H1 (cell line): ENCODE measurements at regions not wholly inside any gene's neighbourhood (a gene's known extent, or its start where the extent isn't known, plus 50 kb on each side); places are given as distances from the start of the nearest gene placed in this dataset.

Source experiments
- CTCF ChIA-PET: fragments of 300-600 bp; sonication (Branson Sonifier 250); formaldehyde crosslinking; loops from one replicate; lab custom pipeline; 2021; ENCODE audit not compliant: partially characterized antibody; lab: Charles Lee
- POLR2A ChIA-PET: fragments of 300-600 bp; sonication (Branson Sonifier 250); formaldehyde crosslinking; loops from one replicate; lab custom pipeline; 2021; ENCODE audit warnings: inconsistent platforms; ENCODE audit not compliant: partially characterized antibody; lab: Charles Lee
- DNase-seq, 2 experiments: peaks; one replicate each; pipeline versions ENCODE4 v3.0.0 to v3.0.0-alpha.2; 2010 to 2022; ENCODE audit warnings: low spot score in 2 of 2, low read depth in 1 of 2, mixed read lengths in 1 of 2
- FAIRE-seq: peaks from 2 replicates; lab custom pipeline; 2011; peaks lifted over from hg19 to GRCh38; lab: Jason Lieb, UNC
- H2AFZ ChIP-seq: 2 replicates; pipeline ENCODE4 v1.8.1; 2012; ENCODE audit warnings: low read length, inconsistent platforms
- H2AK5ac ChIP-seq: 2 replicates; pipeline ENCODE4 v1.6.1; 2013; ENCODE audit warnings: low read depth, low read length
- H2BK120ac ChIP-seq: replicated peaks from 2 replicates; pipeline ENCODE3; 2013; ENCODE audit warnings: low read depth, low read length, inconsistent platforms
- H2BK12ac ChIP-seq: 2 replicates; pipeline ENCODE4 v1.6.1; 2013; ENCODE audit warnings: low read depth, low read length
- H2BK15ac ChIP-seq: 2 replicates; pipeline ENCODE4 v1.6.1; 2013; ENCODE audit warnings: low read length
- H2BK20ac ChIP-seq: 2 replicates; pipeline ENCODE4 v1.6.1; 2013; ENCODE audit warnings: low read length
- H2BK5ac ChIP-seq: 2 replicates; pipeline ENCODE4 v1.6.1; 2013; ENCODE audit warnings: low read depth, low read length
- H3K14ac ChIP-seq: 2 replicates; pipeline ENCODE4 v1.6.1; 2013; ENCODE audit warnings: inconsistent platforms; ENCODE audit not compliant: insufficient read length
- H3K18ac ChIP-seq: 2 replicates; pipeline ENCODE4 v1.6.1; 2013; ENCODE audit warnings: low read length; ENCODE audit errors: extremely low read depth
- H3K23ac ChIP-seq: 2 replicates; pipeline ENCODE4 v1.6.1; 2013; ENCODE audit warnings: inconsistent platforms; ENCODE audit not compliant: insufficient read length
- H3K23me2 ChIP-seq: 2 replicates; pipeline ENCODE4 v1.6.1; 2013; ENCODE audit warnings: low read depth, low read length
- H3K27ac ChIP-seq: 2 replicates; pipeline ENCODE4 v1.6.1; 2011; ENCODE audit warnings: low read depth, low read length, inconsistent platforms
- H3K27me3 ChIP-seq, 4 experiments: replicated peaks in 1 of 4; 1 replicate in 1 of 4; 2 replicates in 3 of 4; pipeline versions ENCODE4 v1.6.1 to v1.8.1; 2011 to 2013; ENCODE audit warnings: low read length in 3 of 4, mild to moderate bottlenecking in 3 of 4, inconsistent platforms in 2 of 4, mixed read lengths in 2 of 4, moderate library complexity in 1 of 4; ENCODE audit not compliant: control insufficient read depth in 3 of 4, insufficient read depth in 3 of 4; ENCODE audit errors: extremely low read depth in 1 of 4
- H3K36me3 ChIP-seq, 4 experiments: 2 replicates each; pipeline versions ENCODE4 v1.6.1 to v1.8.1; 2011 to 2013; ENCODE audit warnings: mild to moderate bottlenecking in 4 of 4, low read length in 3 of 4, moderate library complexity in 2 of 4, control low read depth in 1 of 4, inconsistent platforms in 1 of 4; ENCODE audit not compliant: insufficient read depth in 4 of 4, control insufficient read depth in 2 of 4
- H3K4ac ChIP-seq: replicated peaks from 2 replicates; pipeline ENCODE3; 2013; ENCODE audit warnings: low read length, low read depth, mixed read lengths, inconsistent platforms; ENCODE audit not compliant: insufficient read length
- H3K4me1 ChIP-seq, 4 experiments: replicated peaks in 1 of 4; 1 replicate in 1 of 4; 2 replicates in 3 of 4; pipeline versions ENCODE4 v1.6.1 to v1.8.1; 2011 to 2013; ENCODE audit warnings: low read length in 3 of 4, inconsistent platforms in 2 of 4, mixed read lengths in 1 of 4; ENCODE audit not compliant: insufficient read depth in 4 of 4, control insufficient read depth in 3 of 4
- H3K4me2 ChIP-seq, 2 experiments: 2 replicates each; pipeline versions ENCODE4 v1.6.1 to v1.8.1; 2011 to 2013; ENCODE audit warnings: low read depth in 2 of 2, low read length in 2 of 2, control low read depth in 1 of 2, inconsistent platforms in 1 of 2, mild to moderate bottlenecking in 1 of 2; ENCODE audit not compliant: insufficient read depth in 1 of 2
- H3K4me3 ChIP-seq, 4 experiments: fragments of 200-600, 300-600 bp in 1 of 4; sonication (generic), shearing (Covaris generic), sonication (Bioruptor Twin) in 1 of 4; 2 replicates each; pipeline versions ENCODE4 v1.5.1 to v1.8.1; 2011 to 2016; ENCODE audit warnings: low read length in 4 of 4, low read depth in 3 of 4, control low read depth in 2 of 4, inconsistent platforms in 2 of 4, mild to moderate bottlenecking in 2 of 4, mixed read lengths in 1 of 4, moderate library complexity in 1 of 4; ENCODE audit not compliant: insufficient read depth in 2 of 4; ENCODE audit errors: extremely low read depth in 1 of 4
- H3K56ac ChIP-seq: replicated peaks from 2 replicates; pipeline ENCODE3; 2013; ENCODE audit warnings: low read depth, mild to moderate bottlenecking, mixed read lengths, low read length, inconsistent platforms; ENCODE audit not compliant: insufficient read length
- H3K79me1 ChIP-seq: 2 replicates; pipeline ENCODE4 v1.6.1; 2013; ENCODE audit warnings: low read depth, low read length, control low read depth
- H3K79me2 ChIP-seq, 2 experiments: 2 replicates each; pipeline versions ENCODE4 v1.6.1 to v1.8.1; 2012 to 2013; ENCODE audit warnings: low read length in 2 of 2, mild to moderate bottlenecking in 2 of 2, inconsistent platforms in 1 of 2; ENCODE audit not compliant: insufficient read depth in 2 of 2, control insufficient read depth in 1 of 2
- H3K9ac ChIP-seq, 4 experiments: replicated peaks in 1 of 4; 1 replicate in 1 of 4; 2 replicates in 3 of 4; pipeline versions ENCODE4 v1.6.1 to v1.8.1; 2011 to 2013; ENCODE audit warnings: low read depth in 3 of 4, low read length in 3 of 4, control low read depth in 2 of 4, mild to moderate bottlenecking in 2 of 4, moderate library complexity in 2 of 4, inconsistent platforms in 1 of 4; ENCODE audit errors: extremely low read depth in 1 of 4
- H3K9me3 ChIP-seq, 2 experiments: 2 replicates each; pipeline versions ENCODE4 v1.6.1 to v1.8.1; 2012 to 2013; ENCODE audit warnings: mild to moderate bottlenecking in 2 of 2, moderate library complexity in 2 of 2, control low read depth in 1 of 2, inconsistent platforms in 1 of 2, low read depth in 1 of 2, low read length in 1 of 2, mixed read lengths in 1 of 2; ENCODE audit not compliant: insufficient read depth in 2 of 2
- H4K20me1 ChIP-seq, 2 experiments: replicated peaks in 1 of 2; 2 replicates each; pipeline versions ENCODE3 to v1.8.1; 2011 to 2013; ENCODE audit warnings: inconsistent platforms in 2 of 2, low read length in 2 of 2, mild to moderate bottlenecking in 1 of 2; ENCODE audit not compliant: insufficient read depth in 2 of 2, control insufficient read depth in 1 of 2
- H4K5ac ChIP-seq: 2 replicates; pipeline ENCODE4 v1.6.1; 2013; ENCODE audit warnings: low read length, low read depth, mixed read lengths, inconsistent platforms; ENCODE audit not compliant: insufficient read length
- H4K8ac ChIP-seq: 2 replicates; pipeline ENCODE4 v1.8.0; 2013; ENCODE audit warnings: mild to moderate bottlenecking, moderate library complexity, low read length, inconsistent platforms; ENCODE audit not compliant: insufficient read depth; ENCODE audit errors: extremely low read depth
- H4K91ac ChIP-seq: replicated peaks from 2 replicates; pipeline ENCODE3; 2013; ENCODE audit warnings: low read length, mixed read lengths, inconsistent platforms; ENCODE audit not compliant: insufficient read length
- FOSL1 ChIP-seq: IDR thresholded peaks from 2 replicates; pipeline ENCODE4 v1.6.1; 2011; ENCODE audit warnings: mild to moderate bottlenecking, low read depth, low read length, moderate library complexity; ENCODE audit not compliant: insufficient read depth
- JUN ChIP-seq: IDR thresholded peaks from 2 replicates; pipeline ENCODE4 v1.6.1; 2011; ENCODE audit warnings: low read depth, mild to moderate bottlenecking, improper control_type of control experiment, low read length
- POLR2AphosphoS5 ChIP-seq: IDR thresholded peaks from 2 replicates; pipeline ENCODE4 v1.6.1; 2011; ENCODE audit warnings: low read depth, low read length
- RFX5 ChIP-seq: IDR thresholded peaks from 2 replicates; pipeline ENCODE4 v1.6.1; 2011; ENCODE audit warnings: low read depth, low read length, improper control_type of control experiment, borderline replicate concordance
- SAP30 ChIP-seq: fragments of 300-600 bp; sonication (generic); IDR thresholded peaks from 2 replicates; pipeline ENCODE4 v1.7.1; 2012; ENCODE audit warnings: low read length, moderate library complexity, mild to moderate bottlenecking, inconsistent platforms; ENCODE audit not compliant: insufficient read depth, insufficient replicate concordance
- TAF1 ChIP-seq: IDR thresholded peaks from 2 replicates; pipeline ENCODE4 v1.6.1; 2011; ENCODE audit warnings: mild to moderate bottlenecking, low read depth, low read length
- WGBS, 2 experiments: shearing (Covaris generic) in 1 of 2; methylation state at CpG; one replicate each; pipeline versions ENCODE4 v1.1.6 to v1.1.7; 2013 to 2015; ENCODE audit warnings: low lambda C conversion rate in 2 of 2, mixed read lengths in 2 of 2, inconsistent platforms in 1 of 2, low coverage in 1 of 2, missing lambda C conversion rate in 1 of 2; ENCODE audit not compliant: insufficient replicate concordance in 2 of 2, insufficient coverage in 1 of 2, insufficient read length in 1 of 2; ENCODE audit errors: extremely low coverage in 1 of 2, missing lambda C conversion rate in 1 of 2; 5-methylcytosine and 5-hydroxymethylcytosine counted together

DNA sequence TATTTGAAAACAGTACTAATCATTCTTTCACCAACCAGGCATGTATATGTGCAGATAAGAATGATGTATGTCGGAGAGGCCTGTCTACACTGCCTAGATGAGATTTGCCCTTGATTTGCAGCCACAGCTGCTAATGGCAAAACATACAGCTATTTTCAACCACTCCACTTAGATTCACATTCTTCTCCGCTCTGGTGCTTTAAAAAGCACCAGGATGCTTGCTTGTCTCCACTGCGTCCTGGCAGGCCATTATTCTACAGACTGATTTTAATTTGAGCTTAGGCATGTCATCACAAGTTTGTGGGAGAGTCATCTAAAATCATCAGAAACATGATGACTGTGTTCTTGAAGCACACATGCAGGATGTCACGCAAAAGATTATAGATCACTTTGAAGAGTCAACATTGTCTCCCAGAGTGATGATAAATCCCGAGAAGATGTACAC lies 119.0 kb upstream of the NRIP1 start:
- no peaks in the 10 kb centered on the region for H3K36me3 ChIP-seq
- H4K5ac ChIP-seq, result no peak overlapping the region
- H2BK120ac ChIP-seq, result no peak overlapping the region
- H3K9ac ChIP-seq, result no peak overlapping the region
- H2BK12ac ChIP-seq, result no peak overlapping the region
- no peaks in the 10 kb centered on the region for H3K4me1 ChIP-seq
- H2BK5ac ChIP-seq, result no peak overlapping the region
- H3K23me2 ChIP-seq, result no peaks in the 10 kb centered on the region
- H3K27me3 ChIP-seq, result no peaks in the 10 kb centered on the region
- WGBS, 2 experiments, result 84% methylated on average over 5 of the region's 5 CpGs; no CpG with 5 or more reads in 1 of the 2 experiments
- H3K79me1 ChIP-seq, result no peaks in the 10 kb centered on the region
- H2AFZ ChIP-seq, result no peak overlapping the region
- no peak overlapping the region for H3K4me3 ChIP-seq
- ChIA-PET CTCF (no interaction called here), POLR2A (no interaction called here)
- no peak overlapping the region for H2BK20ac ChIP-seq
- H3K9me3 ChIP-seq, result no peaks in the 10 kb centered on the region
- no peak overlapping the region for H3K4ac ChIP-seq
- no peak overlapping the region for H3K14ac ChIP-seq
- FAIRE-seq, result no peak
- no peak overlapping the region for H3K4me2 ChIP-seq
- no peak overlapping the region for H4K91ac ChIP-seq
- no peak overlapping the region for H3K27ac ChIP-seq
- no peak overlapping the region for H4K8ac ChIP-seq
- TF ChIP-seq TAF1 (no peak), SAP30 (no peak), JUN (no peak), RFX5 (no peak), FOSL1 (no peak), POLR2AphosphoS5 (no peak)
- no peak overlapping the region for H3K23ac ChIP-seq
- no peaks in the 10 kb centered on the region for H4K20me1 ChIP-seq
- no peak overlapping the region for H2AK5ac ChIP-seq
- H3K18ac ChIP-seq, result no peak overlapping the region
- no peaks in the 10 kb centered on the region for H3K79me2 ChIP-seq
- no peak for DNase-seq
- no peak overlapping the region for H3K56ac ChIP-seq
- H2BK15ac ChIP-seq, result no peak overlapping the region
